ENCODE measurements at regions not wholly inside any gene's neighbourhood (a gene's known extent, or its start where the extent isn't known, plus 50 kb on each side); places are given as distances from the start of the nearest gene placed in this dataset.
A peak's percentile ranks its signal among the peaks of the same experiment; 100 is the strongest.

- no peak overlapping the region for H3K4me3 ChIP-seq (ENCODE audit: low read depth, low read length)
- no peak for TF ChIP-seq CTCF (IDR thresholded peaks at IDR 0.05; ENCODE audit: low read depth, low read length, missing control alignments)
- no peak for DNase-seq
- H3K27ac ChIP-seq = no peak overlapping the region
- no peaks in the 10 kb centered on the region for H3K36me3 ChIP-seq (replicated peaks)
- no peaks in the 10 kb centered on the region for H3K27me3 ChIP-seq (replicated peaks)
- in situ Hi-C loops (cut with HindIII; ENCODE audit: low pct_ligation_motif_present, low sequenced_read_pairs) = no loop called here
Measured at GRCh38 chr5:145493435-145493834, 341.7 kb downstream of the PRELID2 start.

- no peaks in the 10 kb centered on the region for H3K36me3 ChIP-seq (replicated peaks)
- no peak overlapping the region for H3K4me3 ChIP-seq (ENCODE audit: low read depth, low read length)
- no peaks in the 10 kb centered on the region for H3K27me3 ChIP-seq (replicated peaks)
- H3K27ac ChIP-seq = no peak overlapping the region
- in situ Hi-C loops (cut with HindIII; ENCODE audit: low pct_ligation_motif_present, low sequenced_read_pairs) = no loop called here
- DNase-seq = no peak
- no peak for TF ChIP-seq CTCF (IDR thresholded peaks at IDR 0.05; ENCODE audit: low read depth, low read length, missing control alignments)
Measured at GRCh38 chr5:145489516-145489915, 345.6 kb downstream of the PRELID2 start.

GRCh38 chr5:145484158-145484557, 351.0 kb downstream of the PRELID2 start:
- TF ChIP-seq CTCF (IDR thresholded peaks at IDR 0.05; ENCODE audit: low read depth, low read length, missing control alignments) = no peak
- H3K27me3 ChIP-seq (replicated peaks) = no peaks in the 10 kb centered on the region
- peak; percentile 37 for DNase-seq
- H3K27ac ChIP-seq = peak overlapping the region; percentile 40
- no peaks in the 10 kb centered on the region for H3K36me3 ChIP-seq (replicated peaks)
- in situ Hi-C loops (cut with HindIII; ENCODE audit: low pct_ligation_motif_present, low sequenced_read_pairs) = no loop called here
- no peak overlapping the region for H3K4me3 ChIP-seq (ENCODE audit: low read depth, low read length)

- H3K4me3 ChIP-seq (ENCODE audit: low read depth, low read length) = no peak overlapping the region
- no peaks in the 10 kb centered on the region for H3K36me3 ChIP-seq (replicated peaks)
- in situ Hi-C loops (cut with HindIII; ENCODE audit: low pct_ligation_motif_present, low sequenced_read_pairs) = no loop called here
- no peaks in the 10 kb centered on the region for H3K27me3 ChIP-seq (replicated peaks)
- TF ChIP-seq CTCF (IDR thresholded peaks at IDR 0.05; ENCODE audit: low read depth, low read length, missing control alignments) = no peak
- peak; percentile 76 for DNase-seq
- H3K27ac ChIP-seq = peak overlapping the region; percentile 40
Measured at GRCh38 chr5:145483212-145483611, 351.9 kb downstream of the PRELID2 start.

DNA sequence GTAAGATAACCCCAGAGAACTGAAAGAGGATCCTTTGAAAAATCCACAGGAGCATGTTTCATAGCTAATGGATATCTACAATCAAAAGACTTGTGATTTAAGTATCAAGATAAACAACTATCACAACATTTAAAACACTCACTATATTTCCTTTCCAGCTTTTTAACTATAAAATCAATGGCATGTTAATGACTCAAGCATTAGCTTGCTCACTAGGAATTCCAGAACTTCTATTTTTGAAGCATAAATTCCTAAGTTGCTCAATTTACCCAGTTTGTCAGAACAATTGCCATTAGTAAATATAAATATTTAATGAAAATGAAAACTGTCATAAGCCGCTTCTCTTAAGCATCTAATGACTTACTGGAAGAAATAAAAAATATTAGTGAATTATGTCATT, 355.3 kb downstream of the PRELID2 start:
- Histone ChIP-seq H3K36me3 (replicated peaks) (no peaks in the 10 kb centered on the region), H3K4me3 (ENCODE audit: low read depth, low read length) (no peak overlapping the region), H3K27me3 (replicated peaks) (no peaks in the 10 kb centered on the region), H3K27ac (peak overlapping the region; percentile 27)
- DNase-seq = no peak
- in situ Hi-C loops (cut with HindIII; ENCODE audit: low pct_ligation_motif_present, low sequenced_read_pairs) = no loop called here
- no peak for TF ChIP-seq CTCF (IDR thresholded peaks at IDR 0.05; ENCODE audit: low read depth, low read length, missing control alignments)

DNA sequence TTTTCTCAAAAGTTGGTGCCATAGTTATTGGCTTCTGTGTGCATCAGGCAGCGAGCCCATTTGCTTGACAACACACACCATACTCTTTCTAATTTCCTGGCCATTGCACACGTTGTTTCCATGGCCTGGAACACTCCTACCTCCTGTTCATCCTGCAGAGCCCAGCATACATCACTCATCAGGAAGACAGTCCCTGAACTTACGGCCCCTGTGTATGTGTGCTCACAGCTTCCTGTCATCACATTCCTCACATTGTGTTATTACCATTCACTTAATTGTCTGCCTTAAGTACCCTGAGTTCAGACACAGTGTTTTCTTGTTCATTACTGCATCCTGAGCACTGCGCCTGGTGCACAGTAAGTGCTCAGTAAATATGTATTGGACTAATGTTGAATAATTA, 355.9 kb downstream of the PRELID2 start:
- Histone ChIP-seq H3K27me3 (replicated peaks) (no peaks in the 10 kb centered on the region), H3K4me3 (ENCODE audit: low read depth, low read length) (no peak overlapping the region), H3K27ac (peak overlapping the region; percentile 27), H3K36me3 (replicated peaks) (no peaks in the 10 kb centered on the region)
- TF ChIP-seq CTCF (IDR thresholded peaks at IDR 0.05; ENCODE audit: low read depth, low read length, missing control alignments) = no peak
- peak; percentile 39 for DNase-seq
- in situ Hi-C loops (cut with HindIII; ENCODE audit: low pct_ligation_motif_present, low sequenced_read_pairs) = no loop called here
